ENCODE measurements at regions not wholly inside any gene's neighbourhood (a gene's known extent, or its start where the extent isn't known, plus 50 kb on each side); places are given as distances from the start of the nearest gene placed in this dataset.
"Not testable (repeated sequence)": the region's sequence is repeated elsewhere in the genome, so short reads cannot be mapped to it uniquely, and the experiment has no call there.

GRCh38 chr20:16864069-16864468 lies 115.9 kb downstream of the OTOR start:
- DNase-seq (ENCODE audit: low spot score): peak; percentile 20

DNA sequence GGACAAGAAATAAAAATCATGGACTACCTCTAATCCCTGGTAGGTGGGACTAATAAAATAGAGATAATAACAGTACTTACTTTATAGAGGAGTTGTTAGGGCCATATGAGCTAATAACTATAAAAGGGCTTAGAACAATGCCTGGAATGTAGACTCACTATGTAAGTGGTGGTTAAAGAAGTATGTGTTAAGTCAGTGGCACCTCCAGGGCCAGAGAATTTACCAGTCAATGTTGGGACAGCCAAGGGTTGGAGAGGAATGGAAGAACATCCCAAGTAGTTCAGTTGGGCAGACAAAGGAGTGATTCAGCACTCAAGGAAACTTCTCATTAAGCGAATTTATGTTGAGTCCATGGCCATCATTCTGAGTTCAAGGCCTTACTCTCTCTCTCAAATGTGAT lies 116.8 kb downstream of the OTOR start:
- no peak for DNase-seq (ENCODE audit: low spot score)

DNA sequence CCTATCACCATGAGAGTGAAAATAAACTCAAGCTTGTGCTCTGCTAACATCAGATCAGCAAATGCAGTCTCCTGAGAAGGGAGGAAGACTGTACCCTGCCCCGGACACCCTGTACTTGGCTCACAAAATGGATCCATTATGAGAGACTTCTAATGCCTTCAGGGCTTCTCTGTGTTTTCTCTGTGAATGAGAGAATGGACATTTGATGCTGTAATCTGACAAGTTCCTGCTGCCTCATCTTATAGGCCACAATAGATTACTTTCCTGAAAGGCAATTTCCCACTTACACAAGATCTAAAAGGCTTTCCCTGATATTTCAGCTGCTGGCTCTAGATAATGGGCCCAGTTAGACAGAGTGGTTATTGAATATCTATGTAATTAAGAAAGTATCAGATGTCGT lies 117.2 kb downstream of the OTOR start:
- no peak for DNase-seq (ENCODE audit: low spot score)

- not testable (repeated sequence) for DNase-seq (ENCODE audit: low spot score)
Measured at GRCh38 chr20:16873124-16873523, 125.0 kb downstream of the OTOR start.

DNA sequence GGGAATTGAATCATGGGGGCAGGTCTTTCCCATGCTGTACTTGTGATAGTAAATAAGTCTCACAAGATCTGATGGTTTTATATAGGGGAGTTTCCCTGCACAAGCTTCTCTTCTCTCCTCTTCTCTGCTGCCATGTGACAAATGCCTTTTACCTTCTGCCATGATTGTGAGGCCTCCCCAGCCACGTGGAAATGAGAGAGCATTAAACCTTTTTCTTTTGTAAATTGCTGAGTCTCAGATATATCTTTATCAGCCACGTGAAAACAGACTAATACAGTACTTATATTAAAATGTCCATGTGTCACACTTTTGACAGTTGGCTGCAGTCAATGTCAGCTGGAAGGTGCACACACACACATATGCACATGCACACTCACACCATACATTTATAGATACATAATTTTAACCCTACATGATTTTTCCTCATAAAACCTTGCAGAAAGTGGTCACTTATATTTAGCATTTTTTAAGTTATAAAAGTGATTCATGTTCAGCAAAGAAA lies 128.9 kb downstream of the OTOR start:
- DNase-seq (ENCODE audit: low spot score): no peak

- DNase-seq (ENCODE audit: low spot score): no peak
Measured at GRCh38 chr20:16885746-16886145, 137.6 kb downstream of the OTOR start.

- no peak for DNase-seq (ENCODE audit: low spot score)
Measured at GRCh38 chr20:16898433-16898832, 150.3 kb downstream of the OTOR start.

GRCh38 chr20:16902662-16903061 lies 154.5 kb downstream of the OTOR start:
- DNase-seq (ENCODE audit: low spot score): no peak

GRCh38 chr20:16904751-16905150 lies 156.6 kb downstream of the OTOR start:
- no peak for DNase-seq (ENCODE audit: low spot score)

DNA sequence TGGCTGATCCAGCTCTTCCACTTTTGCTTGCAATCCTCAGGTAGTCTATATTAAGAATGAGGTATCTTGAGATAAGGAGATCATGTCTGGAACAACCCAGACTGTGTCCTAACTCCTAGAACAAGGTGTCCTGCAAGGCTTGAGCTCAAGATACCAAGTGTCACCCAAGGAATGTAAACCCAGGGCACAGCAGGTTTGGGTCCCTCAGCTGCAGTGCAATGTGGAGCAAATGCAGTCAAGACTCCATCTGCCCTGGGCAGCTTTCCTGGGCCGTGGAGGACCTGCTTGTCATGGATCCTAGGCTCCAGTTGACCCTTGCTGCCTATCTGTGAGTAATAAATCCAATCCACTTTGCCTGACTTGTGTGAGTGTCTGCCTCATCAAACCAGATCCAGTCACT lies 166.1 kb downstream of the OTOR start:
- no peak for DNase-seq (ENCODE audit: low spot score)

DNA sequence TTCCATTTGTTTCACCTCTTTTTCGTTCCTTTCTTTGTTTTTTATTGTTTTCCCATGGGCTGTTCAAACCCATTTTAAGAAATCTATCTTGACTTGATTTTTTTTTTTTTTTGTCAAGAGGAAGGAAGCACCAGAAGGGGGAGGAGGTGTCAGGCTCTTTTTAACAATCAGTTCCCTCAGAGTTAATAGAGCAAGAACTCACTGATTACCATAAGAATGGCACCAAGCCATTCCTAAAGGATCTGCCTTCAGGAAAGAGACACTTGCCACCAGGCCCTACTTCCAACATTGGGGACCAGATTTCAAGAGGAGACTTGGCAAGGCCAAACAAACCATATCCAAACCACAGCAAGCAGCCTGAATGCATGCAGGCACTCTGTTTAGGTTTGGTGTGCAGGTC lies 168.0 kb downstream of the OTOR start:
- DNase-seq (ENCODE audit: low spot score): no peak

DNA sequence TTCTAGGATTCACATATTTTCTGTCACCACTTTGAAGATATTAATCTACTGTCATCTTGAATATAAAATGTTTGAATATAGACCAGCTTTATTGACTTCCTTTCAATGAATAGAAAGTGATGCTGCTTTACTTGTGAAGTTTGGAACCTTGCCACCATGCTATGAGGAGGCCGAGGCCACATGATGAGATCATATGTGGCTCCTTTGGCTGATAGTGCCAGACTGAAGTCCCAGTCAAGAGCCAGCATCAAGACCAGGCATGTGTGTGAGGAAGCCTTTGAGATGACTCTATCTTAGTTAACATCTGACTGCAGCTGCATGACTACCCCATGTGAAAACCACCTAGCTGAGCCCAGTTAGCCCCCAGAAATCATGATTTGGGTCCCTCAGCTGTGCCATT lies 169.5 kb downstream of the OTOR start:
- no peak for DNase-seq (ENCODE audit: low spot score)

GRCh38 chr20:16918366-16918765 lies 170.2 kb downstream of the OTOR start:
- no peak for DNase-seq (ENCODE audit: low spot score)

GRCh38 chr20:16919841-16920240 lies 171.7 kb downstream of the OTOR start:
- DNase-seq (ENCODE audit: low spot score): no peak

DNA sequence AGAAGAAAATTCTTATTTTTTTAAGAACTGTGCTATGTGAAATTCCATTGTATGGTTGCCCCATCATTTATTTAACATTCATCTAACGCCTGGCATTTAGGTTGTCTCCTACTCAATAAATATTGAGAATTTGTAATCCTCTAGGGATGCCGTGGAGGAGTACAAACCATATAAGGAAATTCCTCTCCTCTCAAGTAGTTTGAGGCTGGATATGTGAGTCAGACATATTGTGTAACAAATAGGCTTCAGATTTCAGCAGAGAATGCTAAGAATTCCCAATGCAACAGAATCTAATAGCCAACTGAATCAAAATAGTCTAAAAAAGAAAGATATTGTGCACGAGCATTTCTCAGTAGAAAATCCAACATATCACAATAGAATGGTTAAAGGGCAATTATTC lies 174.7 kb downstream of the OTOR start:
- no peak for DNase-seq (ENCODE audit: low spot score)

GRCh38 chr20:16926626-16927430 lies 178.7 kb downstream of the OTOR start:
- DNase-seq (ENCODE audit: low spot score): peak; percentile 89

GRCh38 chr20:16929756-16930155 lies 181.6 kb downstream of the OTOR start:
- no peak for DNase-seq (ENCODE audit: low spot score)

DNA sequence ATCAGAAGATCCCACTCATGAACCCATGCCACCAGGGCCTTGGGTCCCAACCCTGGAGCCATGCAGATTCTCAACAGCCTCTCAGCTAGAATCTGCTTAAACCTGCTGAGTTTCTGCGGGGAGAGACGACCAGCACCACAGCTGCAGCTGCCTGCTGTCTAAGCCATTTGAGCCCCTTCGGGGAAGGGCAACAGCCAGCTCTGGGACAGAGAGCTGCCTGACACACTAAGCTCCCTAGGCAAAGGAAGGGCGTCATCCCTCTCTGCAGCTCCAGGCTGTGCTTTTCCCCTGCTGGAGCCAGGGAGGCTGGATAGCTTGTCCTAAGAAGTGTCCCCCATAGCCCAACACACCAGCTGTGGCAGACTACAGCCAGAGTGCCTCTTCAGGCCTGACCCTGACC lies 182.5 kb downstream of the OTOR start:
- DNase-seq (ENCODE audit: low spot score): no peak

DNA sequence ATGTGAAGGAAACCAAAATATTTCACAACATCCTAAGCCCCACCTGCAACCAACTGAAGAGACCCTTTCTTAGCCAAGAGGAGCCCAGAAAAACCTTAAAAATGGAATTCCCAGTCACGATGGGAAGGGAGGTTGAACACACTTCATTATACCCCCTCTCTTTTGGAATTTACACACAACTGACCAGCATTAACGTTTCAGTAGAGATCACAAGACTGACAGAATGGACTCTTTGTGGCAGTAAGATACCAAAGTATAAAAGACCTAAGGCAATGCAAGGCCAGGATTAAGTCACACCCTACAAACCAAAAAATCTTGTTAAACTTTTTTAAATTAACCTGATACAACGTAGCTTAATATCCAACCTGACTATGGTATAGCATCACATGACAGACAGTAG lies 190.9 kb downstream of the OTOR start:
- no peak for DNase-seq (ENCODE audit: low spot score)

DNA sequence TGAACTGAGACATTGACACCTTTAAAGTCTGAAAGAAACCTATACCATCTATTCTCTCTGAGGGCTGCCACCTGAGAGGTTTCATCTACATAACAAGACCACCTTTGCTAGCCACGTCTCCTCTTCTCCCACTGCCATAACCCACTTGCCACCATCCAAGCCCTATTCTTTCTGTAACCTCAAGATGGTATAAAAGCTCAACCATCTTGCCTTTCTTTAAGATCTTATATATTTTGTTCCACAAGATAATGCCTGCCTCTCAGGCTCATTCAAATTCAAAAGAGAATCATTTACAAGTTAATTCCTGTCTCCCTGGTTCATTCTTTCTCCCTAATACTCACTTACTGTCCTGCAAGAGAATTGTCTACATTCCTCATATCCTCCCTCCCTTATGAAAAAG lies 192.5 kb downstream of the OTOR start:
- DNase-seq (ENCODE audit: low spot score): no peak

DNA sequence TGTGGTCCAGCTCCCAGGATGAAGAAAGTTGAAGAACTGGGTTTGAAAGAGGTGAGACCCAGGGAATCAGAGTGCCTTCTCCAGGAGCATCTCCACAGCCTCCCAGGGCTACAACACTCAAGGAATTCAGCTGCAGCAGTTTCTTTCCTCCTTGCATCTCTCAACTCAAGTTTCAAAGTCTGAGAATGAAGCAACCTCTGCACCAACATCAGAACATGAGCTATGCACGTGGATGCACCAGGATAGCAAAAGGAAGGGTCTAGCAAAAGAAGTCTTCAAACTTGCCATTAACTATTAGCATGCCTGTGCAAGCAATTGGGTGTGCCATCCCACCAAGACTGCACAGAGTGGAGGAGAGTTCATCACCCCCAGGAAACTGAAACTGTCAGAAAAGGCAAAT lies 193.9 kb downstream of the OTOR start:
- DNase-seq (ENCODE audit: low spot score): no peak

- no peak for DNase-seq (ENCODE audit: low spot score)
Measured at GRCh38 chr20:16942756-16943155, 194.6 kb downstream of the OTOR start.

GRCh38 chr20:16944745-16945144 lies 196.6 kb downstream of the OTOR start:
- DNase-seq (ENCODE audit: low spot score): no peak

GRCh38 chr20:16945619-16946018 lies 197.5 kb downstream of the OTOR start:
- DNase-seq (ENCODE audit: low spot score): no peak
